ENCODE measurements at regions not wholly inside any gene's neighbourhood (a gene's known extent, or its start where the extent isn't known, plus 50 kb on each side); places are given as distances from the start of the nearest gene placed in this dataset.
"Not testable (repeated sequence)": the region's sequence is repeated elsewhere in the genome, so short reads cannot be mapped to it uniquely, and the experiment has no call there.

DNA sequence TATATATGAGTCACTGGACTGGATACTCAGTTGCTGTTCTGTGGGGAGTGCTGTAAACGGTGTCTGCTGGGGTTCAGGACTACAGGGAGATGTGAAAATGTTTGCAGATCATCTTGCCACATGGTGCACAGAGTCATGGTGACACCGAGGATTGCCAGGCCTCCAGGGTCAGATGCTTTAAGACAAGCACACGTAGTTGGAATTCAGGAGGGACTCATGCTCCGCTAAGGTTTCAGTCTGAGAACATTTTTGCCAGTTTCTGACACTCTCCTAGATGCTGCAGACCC lies 211.3 kb downstream of the CXCL12 start:
- no peak for DNase-seq (ENCODE audit: low read depth)

DNA sequence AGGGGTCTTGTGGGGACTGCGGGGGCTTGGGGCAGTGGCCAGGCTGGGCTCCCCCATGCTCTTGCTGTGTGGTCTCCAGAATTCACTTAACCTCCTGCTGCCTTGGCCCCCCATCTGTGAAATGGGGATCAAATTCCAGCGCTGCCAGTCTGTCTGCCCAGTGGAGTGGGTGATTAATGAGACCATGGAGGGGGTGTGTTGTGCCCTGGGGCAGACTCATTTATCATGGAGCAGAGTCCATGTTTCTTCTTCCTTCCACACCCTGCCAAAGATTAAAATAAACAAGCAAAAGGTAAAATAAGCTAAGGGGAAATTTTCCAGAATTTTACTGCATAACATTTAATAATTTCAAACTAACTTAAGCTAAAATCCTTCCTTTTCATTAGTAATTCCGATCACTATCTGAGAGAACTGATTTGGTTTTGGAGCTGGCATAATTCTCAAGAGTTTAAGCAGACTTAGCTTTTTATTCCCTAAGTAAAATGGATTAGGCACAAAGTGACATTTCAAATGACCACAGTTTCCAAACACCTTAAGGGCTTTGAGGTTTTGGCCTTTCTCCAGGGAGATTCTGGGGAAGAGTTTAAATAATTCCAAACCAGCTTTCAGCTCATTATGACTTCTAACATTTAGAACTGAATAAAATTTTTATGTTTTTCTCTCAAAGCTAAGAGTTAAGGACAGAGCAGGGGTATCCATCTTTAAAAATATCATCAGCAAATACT lies 211.9 kb downstream of the CXCL12 start:
- DNase-seq (ENCODE audit: low read depth): no peak

DNA sequence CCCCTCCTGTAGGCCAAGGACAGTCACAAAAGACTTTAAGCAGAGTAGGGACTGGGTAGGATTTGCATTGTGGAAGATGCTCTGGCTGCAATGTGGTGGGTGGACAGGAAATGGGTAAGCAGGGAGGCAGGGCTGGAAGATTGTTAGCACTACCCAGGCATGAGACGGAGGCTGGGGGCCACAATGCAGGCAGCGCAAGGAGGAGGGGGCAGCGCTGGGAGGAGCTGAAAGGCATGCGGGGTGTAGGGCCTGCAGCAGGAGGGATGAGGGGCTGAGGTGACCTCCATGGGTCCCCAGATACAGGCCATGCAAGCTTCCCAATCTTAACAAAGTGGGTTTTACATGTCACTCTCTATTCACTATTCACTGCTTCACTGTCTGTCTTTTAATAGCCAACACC lies 213.1 kb downstream of the CXCL12 start:
- DNase-seq (ENCODE audit: low read depth): no peak

DNA sequence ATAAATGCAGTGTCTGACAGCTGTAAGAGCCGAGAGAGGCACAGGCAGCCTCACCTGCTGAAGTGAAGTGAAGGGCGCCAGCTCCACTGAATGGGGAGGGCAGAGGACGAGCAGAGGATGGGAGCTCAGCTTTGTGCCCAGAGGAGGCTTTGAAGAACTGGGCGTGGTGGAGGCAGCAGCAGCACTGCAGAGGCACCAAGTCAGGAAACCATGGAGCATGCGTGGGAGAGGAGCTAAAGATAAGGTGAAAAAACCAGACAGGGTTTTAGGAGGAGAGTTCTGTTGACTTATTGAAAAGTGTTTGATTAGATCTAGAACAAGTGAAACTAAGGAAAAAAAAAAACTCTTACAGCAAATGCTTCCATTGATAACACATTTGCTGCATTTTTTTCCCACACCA lies 216.4 kb downstream of the CXCL12 start:
- DNase-seq (ENCODE audit: low read depth): no peak

DNA sequence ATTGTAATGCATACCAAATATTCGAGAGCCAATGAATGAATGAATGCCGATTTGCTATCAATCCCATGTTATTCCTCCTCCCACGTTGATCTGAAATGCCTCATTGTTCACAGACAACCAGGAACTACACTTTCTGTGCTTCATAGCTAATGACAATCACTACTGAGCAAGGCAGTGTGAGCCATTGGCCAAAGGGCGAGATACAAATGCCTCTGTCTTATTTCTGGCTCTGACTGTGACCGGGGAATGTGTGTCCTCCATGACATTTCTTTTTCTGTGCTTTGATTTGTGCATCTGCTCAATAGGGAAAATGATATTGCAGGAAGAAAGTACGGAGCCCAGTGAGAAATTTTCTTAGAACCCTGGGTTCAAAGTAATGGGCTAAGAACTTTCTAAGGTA lies 217.1 kb downstream of the CXCL12 start:
- no peak for DNase-seq (ENCODE audit: low read depth)

DNA sequence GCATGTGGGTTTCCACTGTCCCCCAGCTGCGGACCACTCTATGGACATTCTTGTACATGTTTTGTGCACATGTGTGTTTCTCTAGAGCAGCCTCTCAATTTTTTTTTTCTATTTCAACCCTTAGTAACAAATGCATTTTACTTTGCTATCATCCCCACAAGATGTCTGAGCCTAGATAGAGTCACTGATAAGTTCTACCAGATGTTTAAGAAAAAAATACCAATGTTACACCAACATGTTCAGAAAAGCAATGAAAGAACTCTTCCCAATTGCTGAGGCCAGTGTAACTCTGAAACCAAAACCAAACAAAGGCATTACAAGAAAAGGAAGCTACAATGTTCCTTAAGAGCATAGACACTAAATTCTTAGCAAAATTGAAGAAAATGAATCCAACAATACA lies 218.5 kb downstream of the CXCL12 start:
- no peak for DNase-seq (ENCODE audit: low read depth)

DNA sequence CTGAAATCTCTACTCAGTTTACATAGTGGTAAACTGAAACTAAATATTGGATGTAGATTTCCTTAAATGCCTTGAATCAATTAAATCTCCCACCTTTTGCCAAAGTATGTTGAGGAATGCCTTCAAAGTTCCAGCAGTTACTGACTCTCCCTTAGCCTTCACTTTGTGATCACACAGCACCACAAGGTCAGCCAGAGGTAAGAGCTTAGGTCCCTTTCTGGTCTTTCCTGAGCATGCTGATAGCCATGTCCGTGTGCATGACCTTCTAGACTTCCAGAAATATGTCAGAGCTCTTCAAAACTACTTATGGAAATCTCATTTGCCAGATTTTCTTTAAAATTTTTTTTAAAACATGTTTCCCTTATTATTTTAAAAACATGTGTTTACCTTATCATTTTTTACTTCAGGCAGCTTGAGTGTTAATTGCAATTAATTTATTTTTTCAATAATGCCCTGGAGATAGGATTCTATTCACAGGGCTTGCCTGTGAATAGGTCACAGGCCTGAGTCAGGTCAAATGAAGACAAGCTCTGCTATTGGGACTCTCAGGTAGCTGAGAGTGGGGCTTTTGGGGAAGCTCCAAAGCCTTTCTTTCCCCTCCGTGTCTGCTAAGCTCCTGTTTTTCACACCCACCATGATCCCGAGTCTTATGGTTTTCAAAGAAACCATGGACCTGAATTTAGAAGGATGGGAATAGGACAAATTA lies 220.5 kb downstream of the CXCL12 start:
- DNase-seq (ENCODE audit: low read depth): no peak

DNA sequence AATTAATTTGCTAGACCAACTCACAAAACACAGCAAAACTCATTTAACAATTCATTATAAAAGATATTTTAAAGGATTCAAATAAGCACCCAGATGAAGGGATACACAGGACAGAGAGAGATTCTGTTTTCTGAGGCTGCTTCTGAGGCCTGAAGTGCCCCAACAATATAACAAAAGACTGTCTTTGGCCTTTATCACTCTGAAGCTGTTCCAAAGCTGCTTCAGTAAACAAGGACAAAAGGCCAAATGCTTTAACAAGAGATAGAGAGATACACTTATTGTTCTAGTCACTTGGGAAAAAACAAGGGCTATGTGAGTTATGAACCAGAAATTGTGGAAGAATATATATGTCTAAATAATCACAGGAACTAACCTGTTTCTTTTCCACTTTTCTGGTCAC lies 223.7 kb downstream of the CXCL12 start:
- no peak for DNase-seq (ENCODE audit: low read depth)

DNA sequence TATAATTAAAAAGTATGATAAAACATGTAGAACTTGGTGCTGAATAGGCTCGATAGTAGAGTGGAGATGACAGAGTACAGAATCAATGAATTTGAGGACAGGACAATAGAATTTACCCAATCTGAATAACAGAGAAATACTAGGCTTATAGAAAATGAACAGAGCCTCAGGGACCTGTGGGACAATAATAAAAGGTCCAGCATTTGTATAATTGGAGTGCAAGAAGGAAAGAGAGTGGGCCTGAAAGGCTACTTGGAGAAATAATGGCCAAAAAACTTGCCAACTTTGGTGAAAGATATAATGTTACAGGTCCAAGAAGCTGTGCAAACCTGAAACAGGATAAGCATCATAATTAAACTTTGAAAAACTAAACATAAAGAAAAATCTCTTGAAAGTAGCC lies 227.3 kb downstream of the CXCL12 start:
- DNase-seq (ENCODE audit: low read depth): no peak

DNA sequence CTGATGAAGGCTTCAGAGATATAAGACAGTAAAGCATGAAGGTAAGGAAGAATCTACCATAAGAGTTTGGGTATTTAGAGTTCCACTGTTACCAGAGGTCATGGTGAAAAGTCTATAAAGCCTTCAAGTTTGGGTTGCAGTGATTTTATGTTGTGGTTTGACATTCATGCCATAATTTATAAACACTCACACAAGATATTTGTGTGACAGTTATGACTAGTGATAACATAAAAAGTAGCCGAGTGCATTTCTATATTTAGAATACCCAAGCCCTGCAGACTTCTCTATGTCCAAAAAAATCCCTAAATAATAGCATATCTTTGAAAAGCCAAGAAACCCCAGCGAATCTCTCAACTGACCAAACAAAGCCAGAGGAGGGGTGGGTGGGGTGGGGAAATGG lies 229.9 kb downstream of the CXCL12 start:
- no peak for DNase-seq (ENCODE audit: low read depth)

DNA sequence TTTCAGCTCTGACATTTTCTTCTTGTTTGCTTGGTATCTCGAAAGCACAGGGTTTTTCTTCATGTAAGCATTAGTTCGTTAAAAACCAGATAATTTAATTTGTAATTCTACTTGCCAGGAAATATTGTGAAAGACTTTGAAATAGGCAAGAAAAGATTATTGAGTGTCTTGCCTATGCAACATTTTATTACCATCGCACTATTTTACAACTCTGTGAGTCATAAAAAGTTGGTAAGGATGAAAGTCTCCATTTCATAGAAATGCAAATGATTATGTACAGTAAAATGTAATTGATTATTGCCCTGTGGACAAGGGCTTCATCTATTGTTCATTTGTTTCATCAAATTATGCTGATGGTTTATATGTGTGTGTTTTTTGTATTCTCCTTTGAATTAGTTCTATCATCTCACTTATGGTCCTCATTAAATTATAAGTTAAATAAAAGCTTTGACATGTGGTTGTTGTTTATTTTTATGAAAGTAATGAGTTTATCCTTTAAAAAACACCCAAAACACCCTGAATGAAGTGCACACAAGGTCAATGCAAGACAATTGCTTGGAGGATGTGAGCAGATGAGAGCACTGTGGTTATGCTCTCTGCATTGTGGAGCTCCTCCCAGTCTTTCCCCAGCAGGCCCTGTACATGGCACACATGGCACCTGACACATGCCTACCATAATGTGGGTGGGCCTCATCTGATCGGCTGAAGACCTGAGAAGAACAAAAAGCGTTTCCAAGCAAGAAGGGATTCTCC lies 230.8 kb downstream of the CXCL12 start:
- no peak for DNase-seq (ENCODE audit: low read depth)

DNA sequence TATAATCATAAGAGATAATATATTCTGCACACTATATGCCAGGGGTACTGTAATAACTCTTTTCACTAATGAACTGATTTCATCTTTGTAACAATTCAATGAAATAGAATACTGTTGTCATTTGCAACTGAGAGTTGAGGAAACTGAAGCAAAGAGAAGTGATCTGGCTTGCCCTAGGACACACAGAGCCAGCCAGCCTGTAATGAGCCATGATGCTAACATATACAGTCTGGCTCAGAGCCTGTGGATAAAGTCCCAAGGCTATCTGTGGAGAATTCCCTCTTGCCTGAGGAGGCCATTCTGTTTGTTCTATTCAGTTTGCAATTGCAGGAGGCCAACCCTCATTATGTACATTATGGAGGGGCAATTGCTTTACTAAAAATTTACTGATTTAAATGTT lies 241.3 kb downstream of the CXCL12 start:
- no peak for DNase-seq (ENCODE audit: low read depth)

DNA sequence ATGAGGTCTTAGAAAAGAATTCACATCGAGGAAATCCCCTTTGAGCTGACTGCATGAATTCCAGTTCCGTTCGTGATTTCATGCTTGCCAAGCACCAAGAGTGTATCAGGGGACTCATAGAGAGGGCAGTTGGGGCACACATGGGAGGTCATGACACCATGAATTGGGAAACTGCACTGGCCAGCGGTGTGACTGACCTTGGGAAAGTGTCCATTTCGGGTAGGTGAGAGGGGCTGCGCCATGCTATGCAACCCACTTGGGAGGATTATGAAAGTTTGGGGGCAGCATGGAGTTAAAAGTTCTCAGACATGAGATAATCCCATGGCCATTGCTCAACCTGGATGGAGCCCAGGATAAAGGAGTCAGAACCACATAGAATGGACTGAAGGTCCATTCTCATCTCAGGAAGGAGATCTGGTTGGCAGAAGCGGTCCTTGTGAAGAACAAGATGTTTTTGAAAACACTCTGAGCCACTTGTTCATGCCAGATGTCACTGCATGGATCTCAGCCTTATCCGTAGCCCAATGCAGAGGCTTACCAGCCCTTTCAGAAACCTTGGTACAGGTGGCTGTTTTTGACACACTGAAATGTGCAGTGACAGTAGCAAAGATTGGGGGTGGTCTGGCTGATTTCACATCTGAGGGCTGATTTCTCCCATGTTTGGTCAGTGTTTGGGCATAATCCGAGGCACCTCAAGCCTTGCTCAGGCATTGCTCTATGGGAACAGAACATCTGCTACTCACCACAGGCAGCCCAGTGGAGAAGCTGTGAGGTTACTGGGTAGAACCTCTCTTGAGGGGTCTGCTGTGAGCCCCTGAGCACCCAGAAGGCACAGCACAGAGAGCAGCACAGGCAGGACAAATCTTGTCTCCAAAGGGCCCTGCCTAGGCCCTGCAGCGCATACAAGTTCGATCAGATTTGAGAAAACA lies 252.3 kb downstream of the CXCL12 start:
- DNase-seq (ENCODE audit: low read depth): no peak

DNA sequence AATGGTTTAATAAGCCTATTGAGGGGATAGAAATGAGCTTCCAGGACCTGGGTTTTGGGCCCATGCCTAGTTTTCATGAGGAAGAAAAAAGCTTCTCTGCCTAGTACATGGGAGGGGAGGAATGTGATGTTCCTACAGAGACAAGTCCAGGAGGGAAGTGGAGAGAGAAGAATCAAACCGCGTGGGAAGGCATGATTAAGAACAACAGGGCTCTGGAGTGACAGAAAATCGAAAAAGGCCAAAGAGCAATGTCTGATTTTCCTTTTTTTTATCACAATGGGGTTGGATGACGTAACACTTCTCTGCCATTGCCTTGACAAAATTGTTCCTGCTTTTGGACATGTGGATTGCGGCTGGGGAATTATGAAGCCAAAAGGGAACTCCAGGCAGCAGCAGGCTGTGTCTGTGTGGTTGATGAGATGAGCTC lies 258.6 kb downstream of the CXCL12 start:
- no peak for DNase-seq (ENCODE audit: low read depth)

DNA sequence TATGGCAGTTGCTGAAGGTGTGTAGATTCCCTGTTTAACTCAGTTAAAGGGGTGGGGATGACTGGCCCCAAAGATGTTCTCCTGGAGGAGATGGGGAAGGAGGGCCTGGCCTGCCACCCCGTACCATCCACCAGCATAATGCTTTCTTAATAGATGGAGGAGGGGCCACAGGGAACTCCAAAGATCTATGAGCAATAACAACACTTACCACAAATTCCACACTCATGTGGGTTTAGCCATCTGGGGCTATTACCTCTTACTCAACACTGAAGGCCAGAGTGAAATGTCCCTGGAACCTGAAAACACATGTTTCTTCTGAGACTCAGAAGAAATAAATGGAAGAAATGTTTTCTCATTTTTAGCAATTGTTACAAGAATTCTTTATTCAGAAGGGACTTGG lies 259.0 kb downstream of the CXCL12 start:
- no peak for DNase-seq (ENCODE audit: low read depth)

DNA sequence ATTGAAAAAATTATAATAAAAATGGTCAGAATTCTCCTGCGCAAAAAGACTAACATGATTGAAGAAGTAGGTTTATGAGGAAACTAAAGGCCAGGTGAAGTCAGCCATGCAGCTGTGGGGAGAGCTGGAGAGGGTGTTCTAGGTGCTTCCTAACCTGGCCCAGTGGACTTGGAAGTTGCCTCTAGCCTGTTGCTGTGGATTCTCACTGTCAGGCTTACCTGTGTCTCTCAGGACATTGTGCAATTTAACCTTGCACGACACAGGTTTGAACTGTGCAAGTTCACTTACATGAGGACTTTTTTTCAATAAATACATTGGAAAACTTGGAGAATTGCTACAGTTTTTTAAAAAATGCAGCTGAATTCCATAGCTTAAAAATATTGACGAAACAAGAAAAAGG lies 266.4 kb downstream of the CXCL12 start:
- DNase-seq (ENCODE audit: low read depth): no peak

DNA sequence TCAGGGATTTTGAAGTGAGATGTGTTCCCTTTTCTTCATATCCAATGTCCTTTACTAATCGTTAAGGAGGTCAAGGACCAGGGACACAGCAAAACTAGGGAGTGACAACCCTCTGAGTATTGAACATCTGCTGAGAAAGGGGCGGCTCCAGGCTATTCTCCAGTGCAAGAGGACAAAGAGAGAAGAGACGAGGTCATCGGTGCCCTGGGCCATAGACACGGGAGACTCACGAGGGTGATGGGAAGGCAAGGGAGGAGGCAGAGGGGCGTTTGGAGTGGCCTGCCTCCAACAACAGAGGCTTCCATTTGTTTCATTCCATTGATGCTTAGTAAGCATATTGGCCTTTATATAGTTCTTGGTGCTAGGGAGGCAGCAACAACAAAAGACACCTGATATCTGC lies 268.4 kb downstream of the CXCL12 start:
- no peak for DNase-seq (ENCODE audit: low read depth)

DNA sequence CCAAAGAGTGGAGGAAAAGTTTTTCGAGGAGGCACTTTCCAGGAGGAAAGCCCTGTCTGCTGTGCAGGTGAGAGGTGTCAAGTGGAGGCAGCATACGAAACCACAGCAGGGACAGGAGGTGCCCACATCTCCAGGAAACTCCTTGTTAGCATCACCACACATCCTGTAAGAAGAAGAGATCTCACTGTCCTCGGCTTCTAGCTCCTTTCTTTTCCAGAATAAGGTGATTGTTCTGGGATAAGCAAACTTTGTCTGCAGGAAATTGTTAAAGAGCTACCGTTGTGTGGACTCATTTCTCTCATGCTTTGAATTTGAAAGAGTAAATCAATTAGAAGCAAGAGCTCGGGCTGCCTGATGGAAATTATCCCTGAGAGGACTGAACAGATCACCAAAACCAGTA lies 269.4 kb downstream of the CXCL12 start:
- DNase-seq (ENCODE audit: low read depth): no peak

DNA sequence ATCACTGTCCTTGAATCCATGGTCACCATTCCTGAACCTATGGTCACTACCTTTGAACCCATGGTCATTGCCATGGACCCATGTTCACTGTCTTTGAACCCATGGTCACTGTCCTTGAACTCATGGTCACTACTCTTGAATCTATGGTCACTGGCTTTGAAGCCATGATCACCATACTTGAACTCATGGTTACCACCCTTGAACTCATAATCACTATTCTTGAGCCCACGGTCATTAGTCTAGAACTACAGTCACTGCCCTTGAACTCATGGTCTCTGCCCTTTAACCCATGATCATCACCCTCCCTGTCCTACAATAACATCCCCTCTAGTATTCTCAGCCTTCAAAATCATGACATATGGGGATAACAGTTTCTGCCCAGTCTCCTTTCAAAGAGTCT lies 270.5 kb downstream of the CXCL12 start:
- no peak for DNase-seq (ENCODE audit: low read depth)

DNA sequence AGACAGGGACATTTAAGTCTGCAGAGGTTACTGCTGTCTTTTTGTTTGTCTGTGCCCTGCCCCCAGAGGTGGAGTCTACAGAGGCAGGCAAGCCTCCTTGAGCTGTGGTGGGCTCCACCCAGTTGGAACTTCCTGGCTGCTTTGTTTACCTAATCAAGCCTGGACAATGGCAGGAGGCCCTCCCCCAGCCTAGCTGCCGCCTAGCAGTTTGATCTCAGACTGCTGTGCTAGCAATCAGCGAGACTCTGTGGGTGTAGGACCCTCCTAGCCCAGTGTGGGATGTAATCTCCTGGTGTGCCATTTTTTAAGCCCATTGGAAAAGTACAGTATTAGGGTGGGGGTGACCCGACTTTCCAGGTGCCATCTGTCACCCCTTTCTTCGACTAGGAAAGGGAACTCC lies 272.6 kb downstream of the CXCL12 start:
- not testable (repeated sequence) for DNase-seq (ENCODE audit: low read depth)

DNA sequence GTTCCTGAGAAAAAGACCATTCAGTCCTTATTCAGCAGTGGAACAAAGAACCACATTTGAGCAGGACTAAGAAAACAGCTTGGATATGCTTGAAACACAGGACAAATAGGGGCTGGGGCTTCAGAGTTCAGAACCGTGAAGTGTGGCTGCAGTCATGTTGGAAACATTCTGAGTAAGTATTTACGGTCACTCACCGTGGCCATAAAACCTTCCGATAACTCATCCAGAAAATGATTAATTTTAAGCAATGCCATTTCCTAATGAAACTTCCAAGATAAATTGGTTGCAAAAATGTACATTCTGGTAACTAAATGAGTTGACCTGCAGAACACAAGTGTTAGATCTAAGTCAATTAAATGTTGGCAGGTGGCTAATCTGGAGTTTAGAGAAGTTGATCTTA lies 279.2 kb downstream of the CXCL12 start:
- no peak for DNase-seq (ENCODE audit: low read depth)

DNA sequence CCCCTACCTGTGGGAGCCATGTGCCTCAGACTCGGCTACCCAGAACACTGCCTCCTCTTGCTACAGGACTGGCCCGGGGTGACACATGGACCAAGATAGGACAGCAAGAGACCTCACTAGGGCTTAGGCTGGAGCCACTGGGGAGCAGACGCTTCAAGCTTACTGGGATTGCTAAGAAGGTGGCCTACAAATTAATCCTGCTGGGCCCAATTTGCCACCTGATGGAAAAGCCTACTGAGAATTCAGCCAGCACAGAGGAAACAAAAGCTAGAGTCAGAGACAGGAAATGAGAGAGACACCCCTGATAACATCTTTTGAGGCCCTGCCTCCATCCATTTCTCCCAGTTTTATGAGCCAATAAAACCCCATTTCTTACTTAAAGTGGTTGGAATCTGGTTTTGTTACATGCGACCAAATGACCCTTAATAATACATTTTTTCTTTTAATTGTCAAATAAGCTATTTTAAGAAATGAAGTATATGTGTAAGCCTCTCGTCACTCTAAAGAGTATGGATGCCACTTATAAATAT lies 282.1 kb downstream of the CXCL12 start:
- no peak for DNase-seq (ENCODE audit: low read depth)
